BE2C (cell line): ENCODE measurements at regions not wholly inside any gene's neighbourhood (a gene's known extent, or its start where the extent isn't known, plus 50 kb on each side); places are given as distances from the start of the nearest gene placed in this dataset.
A peak's percentile ranks its signal among the peaks of the same experiment; 100 is the strongest.

Source experiments
- DNase-seq: peaks from one replicate; pipeline ENCODE4 v3.0.0-alpha.2; 2020
- H3K27me3 ChIP-seq: fragments of 250-450 bp; sonication (Bioruptor Pico); 2 replicates; pipeline ENCODE4 v1.5.1; 2020; ENCODE audit warnings: mild to moderate bottlenecking
- H3K36me3 ChIP-seq: fragments of 250-450 bp; sonication (Bioruptor Pico); 2 replicates; pipeline ENCODE4 v1.5.1; 2020; ENCODE audit warnings: mild to moderate bottlenecking
- H3K4me1 ChIP-seq: fragments of 250-450 bp; sonication (Bioruptor Pico); 2 replicates; pipeline ENCODE4 v1.5.1; 2020
- H3K4me3 ChIP-seq: 2 replicates; pipeline ENCODE4 v1.5.1; 2011; ENCODE audit warnings: low read depth, low read length
- H3K9me3 ChIP-seq: fragments of 250-450 bp; sonication (Bioruptor Pico); 2 replicates; pipeline ENCODE4 v1.5.1; 2020
- TF ChIP-seq, protein P1 (sequence below): IDR thresholded peaks from 2 replicates; pipeline ENCODE4 v1.5.1; 2012; ENCODE audit warnings: mild to moderate bottlenecking, low read depth, low read length

GRCh38 chr7:155363852-155364600 lies 66.3 kb downstream of the INSIG1 start:
- H3K4me1 ChIP-seq: 0 out of 2 replicates have a peak, but pooled peaks cover 2% of the 10 kb centered on the region
- no peak overlapping the region for H3K4me3 ChIP-seq
- peaks cover under 1% of the 10 kb centered on the region; the same call in 1 of the 2 replicates for H3K27me3 ChIP-seq
- H3K9me3 ChIP-seq: no peaks in the 10 kb centered on the region
- TF ChIP-seq, protein P1, sequence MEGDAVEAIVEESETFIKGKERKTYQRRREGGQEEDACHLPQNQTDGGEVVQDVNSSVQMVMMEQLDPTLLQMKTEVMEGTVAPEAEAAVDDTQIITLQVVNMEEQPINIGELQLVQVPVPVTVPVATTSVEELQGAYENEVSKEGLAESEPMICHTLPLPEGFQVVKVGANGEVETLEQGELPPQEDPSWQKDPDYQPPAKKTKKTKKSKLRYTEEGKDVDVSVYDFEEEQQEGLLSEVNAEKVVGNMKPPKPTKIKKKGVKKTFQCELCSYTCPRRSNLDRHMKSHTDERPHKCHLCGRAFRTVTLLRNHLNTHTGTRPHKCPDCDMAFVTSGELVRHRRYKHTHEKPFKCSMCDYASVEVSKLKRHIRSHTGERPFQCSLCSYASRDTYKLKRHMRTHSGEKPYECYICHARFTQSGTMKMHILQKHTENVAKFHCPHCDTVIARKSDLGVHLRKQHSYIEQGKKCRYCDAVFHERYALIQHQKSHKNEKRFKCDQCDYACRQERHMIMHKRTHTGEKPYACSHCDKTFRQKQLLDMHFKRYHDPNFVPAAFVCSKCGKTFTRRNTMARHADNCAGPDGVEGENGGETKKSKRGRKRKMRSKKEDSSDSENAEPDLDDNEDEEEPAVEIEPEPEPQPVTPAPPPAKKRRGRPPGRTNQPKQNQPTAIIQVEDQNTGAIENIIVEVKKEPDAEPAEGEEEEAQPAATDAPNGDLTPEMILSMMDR: no peak
- H3K36me3 ChIP-seq: no peaks in the 10 kb centered on the region
- peak; percentile 7 for DNase-seq

DNA sequence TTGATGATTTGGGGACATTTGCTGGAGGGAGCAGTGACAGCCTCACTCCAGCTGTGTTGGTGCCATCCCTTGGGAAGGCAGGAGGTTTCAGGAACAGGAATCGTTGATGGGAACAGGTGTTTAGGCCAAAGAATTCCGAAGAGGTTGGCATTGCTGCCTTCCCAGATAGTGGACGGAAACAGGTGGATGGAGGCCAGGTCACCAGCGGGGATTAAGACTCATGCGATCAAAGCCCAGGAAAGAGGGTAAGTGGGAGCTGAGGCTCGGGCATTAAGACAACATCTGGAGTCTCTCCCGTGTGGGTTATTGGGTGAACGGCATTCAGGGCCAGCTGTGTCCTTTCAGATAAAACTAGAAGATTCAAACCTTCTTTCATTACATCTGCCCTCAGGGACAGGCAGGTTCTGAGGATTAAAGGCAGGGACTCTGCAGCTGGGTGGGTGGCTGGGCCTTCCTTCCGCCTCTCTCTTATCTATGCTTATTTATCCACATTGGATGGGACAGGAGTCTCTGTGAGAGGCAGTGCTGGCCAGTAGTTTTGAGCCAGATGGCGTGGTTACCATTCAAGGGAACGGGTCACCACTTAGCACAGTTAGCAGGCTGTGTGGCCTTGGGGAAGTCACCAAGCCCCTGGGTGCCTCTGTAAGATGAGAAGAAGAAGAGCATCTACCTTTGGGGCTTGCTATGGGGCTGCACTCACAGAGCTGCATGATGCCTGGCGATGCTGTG lies 67.6 kb downstream of the INSIG1 start:
- DNase-seq: peak; percentile 28
- TF ChIP-seq, protein P1: no peak
- H3K4me1 ChIP-seq: 0 out of 2 replicates have a peak, but pooled peaks cover 2% of the 10 kb centered on the region
- H3K36me3 ChIP-seq: no peaks in the 10 kb centered on the region
- H3K9me3 ChIP-seq: no peaks in the 10 kb centered on the region
- peaks cover 13% of the 10 kb centered on the region for H3K27me3 ChIP-seq
- H3K4me3 ChIP-seq: no peak overlapping the region

DNA sequence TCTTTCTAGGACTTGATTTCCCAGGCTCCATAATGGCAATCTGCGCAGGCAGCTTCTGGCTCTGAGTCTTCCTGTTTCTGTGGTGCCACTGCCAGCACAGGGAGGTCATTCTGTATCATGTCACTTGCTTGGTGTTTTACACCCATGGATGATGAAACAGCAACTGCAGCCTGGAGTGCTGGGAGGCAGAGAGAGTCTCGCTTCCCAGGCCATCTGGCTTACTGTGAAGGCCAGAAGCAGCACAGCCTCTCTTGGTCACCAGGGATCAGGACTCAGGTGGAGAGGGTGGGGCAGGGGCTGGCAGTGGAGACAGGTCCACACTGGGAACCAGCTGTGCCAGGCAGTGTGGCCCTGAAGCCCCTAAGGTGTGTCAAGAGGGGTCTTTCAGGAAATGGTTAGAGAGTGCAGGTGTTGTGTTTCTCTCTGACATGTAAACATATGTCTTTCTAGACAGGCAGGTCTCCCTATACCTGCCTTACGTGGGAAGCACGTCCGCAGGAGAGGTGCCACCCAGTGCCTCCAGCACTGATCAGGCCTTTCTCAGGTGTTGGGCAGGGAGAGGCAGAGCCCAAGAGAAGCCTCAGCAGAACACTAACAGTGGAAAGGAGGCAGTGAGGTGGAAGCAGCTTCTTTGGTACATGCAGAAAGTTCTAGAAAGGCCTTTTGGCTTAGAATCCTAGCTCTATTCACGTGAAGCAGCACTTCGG lies 71.4 kb downstream of the INSIG1 start:
- TF ChIP-seq, protein P1: no peak
- peaks cover 47% of the 10 kb centered on the region for H3K27me3 ChIP-seq
- H3K9me3 ChIP-seq: no peaks in the 10 kb centered on the region
- no peaks in the 10 kb centered on the region for H3K36me3 ChIP-seq
- no peak for DNase-seq
- no peaks in the 10 kb centered on the region for H3K4me1 ChIP-seq
- no peak overlapping the region for H3K4me3 ChIP-seq

DNA sequence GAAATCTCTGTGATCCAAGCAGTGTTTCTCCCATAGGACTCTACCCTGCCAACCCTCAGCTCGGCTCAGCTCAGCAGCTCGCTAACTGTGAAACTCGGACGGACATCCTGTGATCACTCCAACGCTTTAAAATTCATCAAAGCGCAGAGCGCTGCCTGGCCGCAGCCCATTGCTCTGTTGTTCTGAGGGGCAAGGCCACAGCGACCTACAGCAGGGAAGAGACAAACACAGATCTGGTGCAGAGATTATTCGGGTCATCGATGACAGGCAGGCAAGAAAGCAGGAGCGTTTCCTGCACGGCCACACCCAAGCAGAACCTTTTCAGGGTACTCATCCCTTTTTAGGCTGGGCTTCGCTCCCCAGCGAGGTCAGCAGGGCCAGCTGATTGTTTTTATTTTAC lies 72.1 kb downstream of the INSIG1 start:
- Histone ChIP-seq H3K27me3 (peaks cover 54% of the 10 kb centered on the region), H3K9me3 (no peaks in the 10 kb centered on the region), H3K36me3 (no peaks in the 10 kb centered on the region), H3K4me3 (no peak overlapping the region), H3K4me1 (no peaks in the 10 kb centered on the region)
- DNase-seq: no peak
- TF ChIP-seq, protein P1: no peak

DNA sequence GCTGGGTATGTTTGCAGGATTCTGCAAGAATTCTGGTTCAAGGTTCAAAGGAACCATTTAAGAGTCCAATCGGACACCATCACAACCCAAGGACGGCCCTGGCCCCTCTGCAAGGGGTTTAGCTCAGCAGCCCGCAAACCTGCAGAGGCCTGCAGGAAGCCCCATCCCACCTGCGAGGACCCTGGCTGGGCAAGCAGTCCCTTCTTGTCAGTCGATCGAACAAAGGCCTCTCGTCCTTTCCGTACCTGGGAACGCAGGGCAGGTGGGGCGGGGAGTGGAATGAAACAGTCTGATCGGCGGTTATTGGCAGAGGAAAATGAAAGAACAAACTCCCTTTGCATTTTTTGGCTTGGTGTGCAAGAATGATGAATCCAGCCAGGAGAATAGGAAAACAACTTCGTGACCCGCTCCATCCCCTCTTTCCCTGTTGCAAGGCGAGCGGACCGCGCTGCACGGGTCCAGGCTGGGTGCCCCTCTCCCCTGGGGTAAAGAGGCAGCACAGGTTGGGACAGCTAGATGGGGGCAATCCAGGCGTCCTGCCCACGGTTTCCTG lies 73.7 kb downstream of the INSIG1 start:
- TF ChIP-seq, protein P1: no peak
- no peak for DNase-seq
- Histone ChIP-seq H3K9me3 (no peaks in the 10 kb centered on the region), H3K4me1 (no peaks in the 10 kb centered on the region), H3K4me3 (no peak overlapping the region), H3K27me3 (peaks cover 70% of the 10 kb centered on the region), H3K36me3 (no peaks in the 10 kb centered on the region)
